ENCODE measurements at regions not wholly inside any gene's neighbourhood (a gene's known extent, or its start where the extent isn't known, plus 50 kb on each side); places are given as distances from the start of the nearest gene placed in this dataset.

DNA sequence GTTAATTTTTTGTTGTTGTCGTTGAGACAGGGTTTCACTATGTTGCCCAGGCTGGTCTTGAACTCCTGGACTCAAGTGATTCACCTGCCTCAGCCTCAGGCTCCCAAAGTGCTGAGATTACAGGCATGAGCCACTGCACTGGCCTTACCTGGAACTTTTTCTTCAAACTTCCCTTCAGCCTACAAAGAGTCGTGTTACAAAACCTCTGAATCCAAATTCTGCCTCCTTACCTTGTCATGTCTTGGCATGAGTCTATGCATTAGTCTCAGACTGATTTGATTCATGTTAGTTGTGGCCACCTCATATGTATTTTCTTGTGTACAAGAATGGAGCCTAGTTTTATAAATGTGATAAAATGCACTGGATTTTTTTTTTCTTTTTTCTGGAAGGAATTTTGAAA lies 172.1 kb downstream of the PRL start:
- TF ChIP-seq, protein P1, sequence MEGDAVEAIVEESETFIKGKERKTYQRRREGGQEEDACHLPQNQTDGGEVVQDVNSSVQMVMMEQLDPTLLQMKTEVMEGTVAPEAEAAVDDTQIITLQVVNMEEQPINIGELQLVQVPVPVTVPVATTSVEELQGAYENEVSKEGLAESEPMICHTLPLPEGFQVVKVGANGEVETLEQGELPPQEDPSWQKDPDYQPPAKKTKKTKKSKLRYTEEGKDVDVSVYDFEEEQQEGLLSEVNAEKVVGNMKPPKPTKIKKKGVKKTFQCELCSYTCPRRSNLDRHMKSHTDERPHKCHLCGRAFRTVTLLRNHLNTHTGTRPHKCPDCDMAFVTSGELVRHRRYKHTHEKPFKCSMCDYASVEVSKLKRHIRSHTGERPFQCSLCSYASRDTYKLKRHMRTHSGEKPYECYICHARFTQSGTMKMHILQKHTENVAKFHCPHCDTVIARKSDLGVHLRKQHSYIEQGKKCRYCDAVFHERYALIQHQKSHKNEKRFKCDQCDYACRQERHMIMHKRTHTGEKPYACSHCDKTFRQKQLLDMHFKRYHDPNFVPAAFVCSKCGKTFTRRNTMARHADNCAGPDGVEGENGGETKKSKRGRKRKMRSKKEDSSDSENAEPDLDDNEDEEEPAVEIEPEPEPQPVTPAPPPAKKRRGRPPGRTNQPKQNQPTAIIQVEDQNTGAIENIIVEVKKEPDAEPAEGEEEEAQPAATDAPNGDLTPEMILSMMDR (IDR thresholded peaks at IDR 0.05; ENCODE audit: insufficient read depth, low read length): no peak
- no peak for TF ChIP-seq POLR2AphosphoS5 (IDR thresholded peaks at IDR 0.05; ENCODE audit: low read depth)
